ENCODE measurements at regions not wholly inside any gene's neighbourhood (a gene's known extent, or its start where the extent isn't known, plus 50 kb on each side); places are given as distances from the start of the nearest gene placed in this dataset.
A peak's percentile ranks its signal among the peaks of the same experiment; 100 is the strongest.

- peak overlapping the region; percentile 25 for H3K27ac Mint-ChIP-seq
Measured at GRCh38 chr6:25094726-25095125, 159.0 kb upstream of the RIPOR2 start.

GRCh38 chr6:25100288-25100687, 164.5 kb upstream of the RIPOR2 start:
- CTCF ChIA-PET: no interaction called here
- H3K4me1 Mint-ChIP-seq: peaks cover 10% of the 10 kb centered on the region
- H3K27me3 Mint-ChIP-seq: no peaks in the 10 kb centered on the region
- ATAC-seq: no peak
- H3K27ac Mint-ChIP-seq: no peak overlapping the region
- no peak for DNase-seq
- peaks cover 55% of the 10 kb centered on the region for H3K36me3 Mint-ChIP-seq
- H3K9me3 Mint-ChIP-seq (ENCODE audit: low read depth): no peaks in the 10 kb centered on the region
- H3K4me3 Mint-ChIP-seq: no peak overlapping the region

More at GRCh38 chr6:25094726-25095125, 159.0 kb upstream of the RIPOR2 start:
- Mint-ChIP-seq H3K4me3 (no peak overlapping the region), H3K9me3 (ENCODE audit: low read depth) (no peaks in the 10 kb centered on the region), H3K4me1 (peaks cover 6% of the 10 kb centered on the region), H3K36me3 (peaks cover 58% of the 10 kb centered on the region), H3K27me3 (no peaks in the 10 kb centered on the region)
- DNase-seq (no peak), ATAC-seq (no peak)
- CTCF ChIA-PET: interaction anchor here (1.0 kb wide), 2 partner anchors 9 to 184 kb away, joined by 3 read pairs; partner anchors contain the start of gene CARMIL1

- no peak overlapping the region for H3K4me3 Mint-ChIP-seq
- H3K4me1 Mint-ChIP-seq: peaks cover 10% of the 10 kb centered on the region
- CTCF ChIA-PET: no interaction called here
- ATAC-seq (no peak), DNase-seq (no peak)
- no peaks in the 10 kb centered on the region for H3K27me3 Mint-ChIP-seq
- no peaks in the 10 kb centered on the region for H3K9me3 Mint-ChIP-seq (ENCODE audit: low read depth)
- H3K36me3 Mint-ChIP-seq: peaks cover 72% of the 10 kb centered on the region
- no peak overlapping the region for H3K27ac Mint-ChIP-seq
Measured at GRCh38 chr6:25103603-25104002, 167.8 kb upstream of the RIPOR2 start.

- Mint-ChIP-seq H3K36me3 (peaks cover 71% of the 10 kb centered on the region), H3K27me3 (no peaks in the 10 kb centered on the region), H3K27ac (no peak overlapping the region), H3K4me1 (peaks cover 7% of the 10 kb centered on the region), H3K4me3 (no peak overlapping the region), H3K9me3 (ENCODE audit: low read depth) (no peaks in the 10 kb centered on the region)
- no peak for DNase-seq
- ATAC-seq: no peak
- CTCF ChIA-PET: no interaction called here
Measured at GRCh38 chr6:25105070-25105925, 169.5 kb upstream of the RIPOR2 start.

GRCh38 chr6:25107218-25107617, 171.5 kb upstream of the RIPOR2 start:
- Mint-ChIP-seq H3K27ac (no peak overlapping the region), H3K9me3 (ENCODE audit: low read depth) (no peaks in the 10 kb centered on the region), H3K4me1 (peaks cover 11% of the 10 kb centered on the region), H3K36me3 (peaks cover 83% of the 10 kb centered on the region), H3K4me3 (no peak overlapping the region), H3K27me3 (no peaks in the 10 kb centered on the region)
- no peak for DNase-seq
- no peak for ATAC-seq
- CTCF ChIA-PET: no interaction called here

GRCh38 chr6:25111782-25112181, 167.4 kb upstream of the CARMIL1 start:
- ATAC-seq (no peak), DNase-seq (no peak)
- Mint-ChIP-seq H3K27me3 (no peaks in the 10 kb centered on the region), H3K9me3 (ENCODE audit: low read depth) (no peaks in the 10 kb centered on the region), H3K4me3 (no peak overlapping the region), H3K27ac (no peak overlapping the region), H3K36me3 (peaks cover 81% of the 10 kb centered on the region), H3K4me1 (peaks cover 17% of the 10 kb centered on the region)
- CTCF ChIA-PET: no interaction called here

GRCh38 chr6:25112322-25112773, 166.8 kb upstream of the CARMIL1 start:
- DNase-seq (no peak), ATAC-seq (no peak)
- Mint-ChIP-seq H3K4me3 (no peak overlapping the region), H3K36me3 (peaks cover 80% of the 10 kb centered on the region), H3K4me1 (peaks cover 19% of the 10 kb centered on the region), H3K27me3 (no peaks in the 10 kb centered on the region), H3K9me3 (ENCODE audit: low read depth) (no peaks in the 10 kb centered on the region), H3K27ac (no peak overlapping the region)
- CTCF ChIA-PET: no interaction called here

- Mint-ChIP-seq H3K4me3 (no peak overlapping the region), H3K9me3 (ENCODE audit: low read depth) (no peaks in the 10 kb centered on the region), H3K27ac (no peak overlapping the region), H3K27me3 (no peaks in the 10 kb centered on the region), H3K36me3 (peaks cover 81% of the 10 kb centered on the region), H3K4me1 (peaks cover 30% of the 10 kb centered on the region)
- no peak for DNase-seq
- no peak for ATAC-seq
- CTCF ChIA-PET: no interaction called here
Measured at GRCh38 chr6:25113436-25113835, 165.7 kb upstream of the CARMIL1 start.

- peak overlapping the region; percentile 55 for H3K27ac Mint-ChIP-seq
- peak; percentile 29 for ATAC-seq
- CTCF ChIA-PET: no interaction called here
- no peaks in the 10 kb centered on the region for H3K27me3 Mint-ChIP-seq
- peak overlapping the region; percentile 15 for H3K4me3 Mint-ChIP-seq
- H3K4me1 Mint-ChIP-seq: peaks cover 45% of the 10 kb centered on the region
- DNase-seq: no peak
- H3K36me3 Mint-ChIP-seq: peaks cover 75% of the 10 kb centered on the region
- H3K9me3 Mint-ChIP-seq (ENCODE audit: low read depth): no peaks in the 10 kb centered on the region
Measured at GRCh38 chr6:25118038-25118437, 161.1 kb upstream of the CARMIL1 start.

GRCh38 chr6:25121186-25121585, 158.0 kb upstream of the CARMIL1 start:
- ATAC-seq (no peak), DNase-seq (no peak)
- H3K4me1 Mint-ChIP-seq: peaks cover 61% of the 10 kb centered on the region
- H3K27me3 Mint-ChIP-seq: no peaks in the 10 kb centered on the region
- peak overlapping the region; percentile 31 for H3K27ac Mint-ChIP-seq
- CTCF ChIA-PET: no interaction called here
- H3K4me3 Mint-ChIP-seq: no peak overlapping the region
- peaks cover 76% of the 10 kb centered on the region for H3K36me3 Mint-ChIP-seq
- H3K9me3 Mint-ChIP-seq (ENCODE audit: low read depth): no peaks in the 10 kb centered on the region

GRCh38 chr6:25122001-25122400, 157.2 kb upstream of the CARMIL1 start:
- DNase-seq: no peak
- no peaks in the 10 kb centered on the region for H3K27me3 Mint-ChIP-seq
- H3K9me3 Mint-ChIP-seq (ENCODE audit: low read depth): no peaks in the 10 kb centered on the region
- peaks cover 74% of the 10 kb centered on the region for H3K36me3 Mint-ChIP-seq
- H3K4me3 Mint-ChIP-seq: no peak overlapping the region
- no peak for ATAC-seq
- peaks cover 62% of the 10 kb centered on the region for H3K4me1 Mint-ChIP-seq
- CTCF ChIA-PET: interaction anchor here (1.5 kb wide), 1 partner anchor 10 kb away, joined by 4 read pairs; no protein-coding TSS in a partner anchor
- no peak overlapping the region for H3K27ac Mint-ChIP-seq

GRCh38 chr6:25122622-25123237, 156.4 kb upstream of the CARMIL1 start:
- CTCF ChIA-PET: interaction anchor here (0.7 to 1.5 kb wide), 2 partner anchors 9 to 12 kb away, joined by 3 to 4 read pairs; no protein-coding TSS in a partner anchor
- peaks cover 61% of the 10 kb centered on the region for H3K4me1 Mint-ChIP-seq
- H3K36me3 Mint-ChIP-seq: peaks cover 73% of the 10 kb centered on the region
- DNase-seq: no peak
- H3K27me3 Mint-ChIP-seq: no peaks in the 10 kb centered on the region
- H3K27ac Mint-ChIP-seq: no peak overlapping the region
- no peak overlapping the region for H3K4me3 Mint-ChIP-seq
- no peaks in the 10 kb centered on the region for H3K9me3 Mint-ChIP-seq (ENCODE audit: low read depth)
- no peak for ATAC-seq

GRCh38 chr6:25124216-25124715, 154.9 kb upstream of the CARMIL1 start:
- Mint-ChIP-seq H3K4me1 (peaks cover 60% of the 10 kb centered on the region), H3K9me3 (ENCODE audit: low read depth) (no peaks in the 10 kb centered on the region), H3K27me3 (no peaks in the 10 kb centered on the region), H3K4me3 (no peak overlapping the region), H3K27ac (peak overlapping the region; percentile 3), H3K36me3 (peaks cover 73% of the 10 kb centered on the region)
- DNase-seq: no peak
- ATAC-seq: no peak
- CTCF ChIA-PET: no interaction called here

- CTCF ChIA-PET: no interaction called here
- no peak overlapping the region for H3K27ac Mint-ChIP-seq
Measured at GRCh38 chr6:25125736-25126135, 153.4 kb upstream of the CARMIL1 start.

More at GRCh38 chr6:25125736-25126135, 153.4 kb upstream of the CARMIL1 start:
- peaks cover 80% of the 10 kb centered on the region for H3K36me3 Mint-ChIP-seq
- H3K4me1 Mint-ChIP-seq: peaks cover 69% of the 10 kb centered on the region
- ATAC-seq (no peak), DNase-seq (no peak)
- no peaks in the 10 kb centered on the region for H3K27me3 Mint-ChIP-seq
- H3K9me3 Mint-ChIP-seq (ENCODE audit: low read depth): peaks cover under 1% of the 10 kb centered on the region
- no peak overlapping the region for H3K4me3 Mint-ChIP-seq

Data from activated CD8-positive, alpha-beta memory T cell treated with anti-CD3 and anti-CD28 coated beads, Interleukin-2, amount 10 ng/mL, durations not matched to agents 7 days and 5 days (primary cell).